ENCODE measurements at regions not wholly inside any gene's neighbourhood (a gene's known extent, or its start where the extent isn't known, plus 50 kb on each side); places are given as distances from the start of the nearest gene placed in this dataset.

DNA sequence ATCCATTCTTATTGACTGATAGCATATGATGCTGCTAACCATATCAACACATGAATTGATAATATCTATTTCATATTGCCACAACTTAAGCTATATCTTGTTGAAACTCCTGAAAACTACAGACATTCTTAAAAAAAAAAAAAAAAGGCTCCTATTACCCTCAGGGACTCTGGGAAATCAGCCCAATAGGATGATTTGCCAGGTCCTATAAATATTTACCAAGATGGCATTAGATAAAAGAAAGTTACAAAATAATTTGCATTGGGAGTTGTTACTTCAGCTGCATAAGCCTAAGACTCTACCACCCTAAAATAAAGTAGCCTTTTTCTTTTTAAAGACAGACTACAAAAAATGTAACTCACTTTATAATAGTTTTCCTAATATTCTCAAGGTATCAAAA, 84.4 kb downstream of the CDO1 start:
- Histone ChIP-seq H3K4me3 (no peak overlapping the region), H3K9me2 (ENCODE audit: insufficient read depth) (no peaks in the 10 kb centered on the region), H3K9ac (no peak overlapping the region), H3F3A (ENCODE audit: insufficient read depth) (no peaks in the 10 kb centered on the region), H3K9me3 (ENCODE audit: low read depth) (no peaks in the 10 kb centered on the region), H3K4me1 (ENCODE audit: insufficient read depth) (no peaks in the 10 kb centered on the region), H4K20me1 (ENCODE audit: insufficient read depth) (no peaks in the 10 kb centered on the region), H3K27me3 (replicated peaks; ENCODE audit: insufficient read depth) (no peaks in the 10 kb centered on the region; the same call in none of the 2 replicates), H2AFZ (no peak overlapping the region), H3K36me3 (ENCODE audit: low read depth) (no peaks in the 10 kb centered on the region), H3K4me2 (ENCODE audit: unreplicated experiment) (no peak overlapping the region), H3K27ac (no peak overlapping the region), H3K79me2 (ENCODE audit: insufficient read depth) (no peaks in the 10 kb centered on the region)
- DNase-seq, result no peak
- in situ Hi-C loops (cut with MboI), result no loop called here
- TF ChIP-seq EZH2 (IDR thresholded peaks at IDR 0.05; ENCODE audit: insufficient read depth, poor library complexity, severe bottlenecking), result no peak
- no peak for TF ChIP-seq EZH2phosphoT487 (IDR thresholded peaks at IDR 0.05; ENCODE audit: insufficient read depth, low read depth)

DNA sequence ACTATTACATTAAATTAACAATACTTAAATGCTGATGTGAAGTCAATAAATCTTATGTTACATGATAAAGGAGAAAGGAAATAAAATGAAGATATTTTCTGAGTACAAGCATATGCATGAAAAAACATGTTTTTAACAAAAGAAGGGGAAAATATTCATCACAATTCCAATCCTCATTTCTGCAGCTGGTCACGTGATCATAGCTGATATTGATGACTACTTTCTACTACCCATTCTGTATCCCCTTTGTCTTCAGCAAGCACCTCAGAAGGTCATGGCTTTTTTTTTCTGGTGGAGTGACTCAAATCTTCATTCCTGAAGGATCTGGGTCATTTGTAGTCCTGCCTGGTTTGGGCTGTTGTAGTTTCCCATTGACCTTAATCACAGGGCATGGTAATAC, 90.9 kb downstream of the CDO1 start:
- Histone ChIP-seq H3K27me3 (replicated peaks; ENCODE audit: insufficient read depth) (no peaks in the 10 kb centered on the region), H3K36me3 (ENCODE audit: low read depth) (no peaks in the 10 kb centered on the region), H3K4me3 (no peak overlapping the region), H4K20me1 (ENCODE audit: insufficient read depth) (no peaks in the 10 kb centered on the region), H2AFZ (no peak overlapping the region), H3K27ac (no peak overlapping the region), H3K9me3 (ENCODE audit: low read depth) (no peaks in the 10 kb centered on the region), H3K4me2 (ENCODE audit: unreplicated experiment) (no peak overlapping the region), H3K79me2 (ENCODE audit: insufficient read depth) (no peaks in the 10 kb centered on the region), H3F3A (ENCODE audit: insufficient read depth) (no peaks in the 10 kb centered on the region), H3K9ac (no peak overlapping the region), H3K9me2 (ENCODE audit: insufficient read depth) (no peaks in the 10 kb centered on the region), H3K4me1 (ENCODE audit: insufficient read depth) (no peaks in the 10 kb centered on the region)
- WGBS, 2 experiments (ENCODE audit: low coverage in 1 of 2, low lambda C conversion rate in 2 of 2, missing lambda C conversion rate in 2 of 2), result 0 to 3% methylated on average over 1 of the region's 1 CpG
- DNase-seq, result no peak
- in situ Hi-C loops (cut with MboI), result no loop called here
- TF ChIP-seq EZH2 (IDR thresholded peaks at IDR 0.05; ENCODE audit: insufficient read depth, poor library complexity, severe bottlenecking) (no peak), EZH2phosphoT487 (IDR thresholded peaks at IDR 0.05; ENCODE audit: insufficient read depth, low read depth) (no peak)

DNA sequence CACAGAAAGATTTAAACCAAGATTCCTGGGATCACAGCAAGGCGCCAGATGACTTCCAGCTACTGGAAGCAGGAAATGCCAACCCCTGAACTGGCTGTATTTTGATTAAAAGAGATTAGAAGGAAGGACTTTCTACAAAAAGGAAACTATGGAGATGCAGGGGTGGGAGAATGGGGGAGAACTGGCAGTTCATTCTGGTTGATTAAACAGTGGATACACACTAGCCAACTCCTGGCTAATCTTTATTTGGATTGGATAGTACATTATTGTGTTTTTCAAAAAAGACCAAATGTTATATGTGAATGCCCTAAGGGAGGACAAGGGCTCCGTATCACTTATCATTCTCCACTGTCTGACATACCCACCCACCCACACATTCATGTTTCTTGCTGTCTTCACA, 93.2 kb downstream of the CDO1 start:
- Histone ChIP-seq H3K27me3 (replicated peaks; ENCODE audit: insufficient read depth) (no peaks in the 10 kb centered on the region), H2AFZ (no peak overlapping the region), H3K9me2 (ENCODE audit: insufficient read depth) (no peaks in the 10 kb centered on the region), H3K9me3 (ENCODE audit: low read depth) (no peaks in the 10 kb centered on the region), H4K20me1 (ENCODE audit: insufficient read depth) (no peaks in the 10 kb centered on the region), H3F3A (ENCODE audit: insufficient read depth) (no peaks in the 10 kb centered on the region), H3K36me3 (ENCODE audit: low read depth) (no peaks in the 10 kb centered on the region), H3K4me1 (ENCODE audit: insufficient read depth) (no peaks in the 10 kb centered on the region), H3K79me2 (ENCODE audit: insufficient read depth) (no peaks in the 10 kb centered on the region), H3K9ac (no peak overlapping the region), H3K4me3 (no peak overlapping the region), H3K27ac (no peak overlapping the region), H3K4me2 (ENCODE audit: unreplicated experiment) (no peak overlapping the region)
- WGBS, 2 experiments (ENCODE audit: low coverage in 1 of 2, low lambda C conversion rate in 2 of 2, missing lambda C conversion rate in 2 of 2), result 25 to 32% methylated on average over 2 of the region's 2 CpGs
- in situ Hi-C loops (cut with MboI), result no loop called here
- no peak for DNase-seq
- TF ChIP-seq EZH2phosphoT487 (IDR thresholded peaks at IDR 0.05; ENCODE audit: insufficient read depth, low read depth) (no peak), EZH2 (IDR thresholded peaks at IDR 0.05; ENCODE audit: insufficient read depth, poor library complexity, severe bottlenecking) (no peak)

DNA sequence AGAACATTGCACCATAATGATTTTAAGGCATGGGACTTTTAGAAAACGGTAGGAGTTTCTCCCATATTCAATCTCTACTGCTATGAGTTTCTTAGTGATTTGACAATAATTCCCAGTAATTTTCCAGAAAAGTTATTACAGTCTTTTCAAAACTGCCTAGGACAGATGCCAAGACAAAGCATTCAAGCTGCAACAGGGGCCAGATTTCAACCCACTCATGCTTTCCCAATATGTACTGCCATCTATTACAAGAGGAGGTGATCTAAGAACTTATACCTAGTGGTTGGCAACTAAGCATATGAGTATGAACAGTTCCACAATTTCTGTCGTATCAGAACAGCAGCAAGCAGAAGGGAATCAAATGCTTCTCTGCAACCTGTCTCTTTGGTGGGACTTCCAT, 95.1 kb upstream of the TMED7 start:
- in situ Hi-C loops (cut with MboI), result no loop called here
- Histone ChIP-seq H3K4me2 (ENCODE audit: unreplicated experiment) (no peak overlapping the region), H3K27ac (no peak overlapping the region), H3K9me2 (ENCODE audit: insufficient read depth) (no peaks in the 10 kb centered on the region), H3K9me3 (ENCODE audit: low read depth) (no peaks in the 10 kb centered on the region), H3K4me1 (ENCODE audit: insufficient read depth) (no peaks in the 10 kb centered on the region), H4K20me1 (ENCODE audit: insufficient read depth) (no peaks in the 10 kb centered on the region), H3K9ac (no peak overlapping the region), H3K36me3 (ENCODE audit: low read depth) (no peaks in the 10 kb centered on the region), H3K4me3 (no peak overlapping the region), H2AFZ (no peak overlapping the region), H3K79me2 (ENCODE audit: insufficient read depth) (no peaks in the 10 kb centered on the region), H3F3A (ENCODE audit: insufficient read depth) (no peaks in the 10 kb centered on the region), H3K27me3 (replicated peaks; ENCODE audit: insufficient read depth) (no peaks in the 10 kb centered on the region)
- WGBS, 2 experiments (ENCODE audit: low coverage in 1 of 2, low lambda C conversion rate in 2 of 2, missing lambda C conversion rate in 2 of 2), result 30 to 33% methylated on average over 2 of the region's 2 CpGs
- DNase-seq, result no peak
- no peak for TF ChIP-seq EZH2 (IDR thresholded peaks at IDR 0.05; ENCODE audit: insufficient read depth, poor library complexity, severe bottlenecking)
- no peak for TF ChIP-seq EZH2phosphoT487 (IDR thresholded peaks at IDR 0.05; ENCODE audit: insufficient read depth, low read depth)

DNA sequence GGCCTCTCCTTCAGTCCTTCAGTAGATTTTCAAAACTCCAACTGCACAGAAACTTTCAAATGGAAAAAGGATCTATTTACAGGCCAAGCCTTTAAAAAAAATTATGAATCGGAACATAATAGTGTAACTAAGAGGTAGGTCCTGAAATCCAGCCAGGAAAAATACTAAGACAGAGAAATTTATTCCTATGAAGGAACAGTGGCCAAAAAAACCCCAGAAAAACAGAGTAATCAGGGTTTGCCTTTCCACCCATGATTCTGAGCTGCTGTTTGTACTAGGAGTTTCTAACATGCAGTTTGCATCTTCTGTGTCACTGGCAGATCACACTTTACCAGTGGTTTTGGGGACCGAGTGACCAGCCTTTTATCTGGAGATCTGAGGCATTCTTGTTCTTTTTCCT, 93.1 kb upstream of the TMED7 start:
- in situ Hi-C loops (cut with MboI), result no loop called here
- Histone ChIP-seq H3K27ac (no peak overlapping the region), H3F3A (ENCODE audit: insufficient read depth) (no peaks in the 10 kb centered on the region), H3K36me3 (ENCODE audit: low read depth) (no peaks in the 10 kb centered on the region), H3K9me2 (ENCODE audit: insufficient read depth) (no peaks in the 10 kb centered on the region), H3K4me1 (ENCODE audit: insufficient read depth) (no peaks in the 10 kb centered on the region), H3K27me3 (replicated peaks; ENCODE audit: insufficient read depth) (no peaks in the 10 kb centered on the region), H3K4me2 (ENCODE audit: unreplicated experiment) (no peak overlapping the region), H4K20me1 (ENCODE audit: insufficient read depth) (no peaks in the 10 kb centered on the region), H2AFZ (no peak overlapping the region), H3K79me2 (ENCODE audit: insufficient read depth) (no peaks in the 10 kb centered on the region), H3K9me3 (ENCODE audit: low read depth) (no peaks in the 10 kb centered on the region), H3K9ac (no peak overlapping the region), H3K4me3 (no peak overlapping the region)
- WGBS, 2 experiments (ENCODE audit: low coverage in 1 of 2, low lambda C conversion rate in 2 of 2, missing lambda C conversion rate in 2 of 2), result 2 to 7% methylated on average over 2 of the region's 2 CpGs
- TF ChIP-seq EZH2 (IDR thresholded peaks at IDR 0.05; ENCODE audit: insufficient read depth, poor library complexity, severe bottlenecking), result no peak
- TF ChIP-seq EZH2phosphoT487 (IDR thresholded peaks at IDR 0.05; ENCODE audit: insufficient read depth, low read depth), result no peak
- no peak for DNase-seq
